GM19372 (cell line): ENCODE measurements at regions not wholly inside any gene's neighbourhood (a gene's known extent, or its start where the extent isn't known, plus 50 kb on each side); places are given as distances from the start of the nearest gene placed in this dataset.
"Not testable (repeated sequence)": the region's sequence is repeated elsewhere in the genome, so short reads cannot be mapped to it uniquely, and the experiment has no call there.

Source experiments
- ATAC-seq: cut with Tn5 transposase; IDR thresholded peaks from one replicate; pipeline ENCODE4 v1.9.1; 2021; ENCODE audit warnings: mild to moderate bottlenecking, low read depth, moderate library complexity; ENCODE audit not compliant: unreplicated experiment

DNA sequence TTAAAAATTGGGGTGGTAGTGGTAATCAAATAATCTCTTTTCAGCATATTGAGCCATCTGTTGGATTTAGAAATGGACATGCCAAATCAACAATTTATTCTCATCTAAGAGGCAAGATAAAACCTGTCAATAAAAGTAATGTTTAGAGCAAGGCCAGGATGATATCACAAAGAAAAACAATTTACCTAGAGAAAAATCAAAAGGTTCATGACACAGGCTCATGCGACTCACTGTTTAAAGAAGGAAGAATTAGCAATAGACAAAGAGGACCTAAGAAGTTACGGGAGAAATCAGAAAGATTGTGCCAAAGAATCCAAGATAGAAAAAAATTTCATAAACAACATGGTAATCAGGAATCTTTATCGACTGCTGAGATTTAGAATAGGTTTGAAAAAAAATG lies 868.5 kb upstream of the GBE1 start:
- no peak for ATAC-seq

DNA sequence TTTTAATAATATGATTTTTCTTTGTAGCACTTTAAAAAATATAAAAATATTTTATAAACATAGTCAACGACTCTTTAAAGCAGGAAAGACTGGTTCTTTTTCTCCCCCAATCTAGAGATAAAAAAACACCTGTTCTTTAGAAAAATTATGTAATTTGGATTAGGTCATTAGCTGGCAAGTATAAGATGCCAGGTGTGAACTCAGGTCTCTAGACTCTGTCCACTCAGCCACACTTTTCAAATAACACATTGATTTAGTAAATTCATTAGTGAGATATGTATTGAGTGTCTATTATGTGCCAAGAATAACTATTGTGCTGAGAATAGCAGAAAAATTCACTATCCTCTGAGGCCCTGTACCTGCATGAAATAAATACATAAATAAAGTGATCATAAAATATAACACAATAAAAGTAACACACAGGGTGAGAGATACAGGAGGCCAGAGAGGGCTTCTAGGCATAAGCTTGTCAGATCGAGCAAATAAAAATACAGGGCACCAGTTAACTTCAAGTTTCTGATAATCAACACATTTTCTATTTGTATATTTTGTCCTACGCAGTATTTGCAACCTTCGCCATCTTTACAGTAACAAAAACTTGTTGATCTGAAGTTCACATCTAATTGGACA lies 867.1 kb upstream of the GBE1 start:
- no peak for ATAC-seq

DNA sequence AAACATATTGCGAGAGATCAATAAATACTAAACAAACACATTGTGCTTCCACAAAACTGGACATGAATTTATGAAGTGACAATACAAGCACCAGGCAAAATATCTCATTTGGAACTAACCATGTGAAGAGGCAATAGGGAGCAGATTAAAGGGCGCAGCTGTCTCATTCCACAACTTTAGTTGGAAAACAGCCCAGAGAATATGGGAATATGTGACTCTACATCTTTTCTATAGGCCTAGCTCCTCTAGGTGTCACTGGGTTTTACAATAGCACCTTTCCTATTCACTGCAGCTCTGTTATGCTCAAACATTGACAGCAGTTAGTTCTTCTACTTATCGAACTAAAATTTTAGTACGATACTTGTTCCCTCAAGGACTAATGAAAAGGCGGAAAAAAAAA lies 866.3 kb upstream of the GBE1 start:
- no peak for ATAC-seq

DNA sequence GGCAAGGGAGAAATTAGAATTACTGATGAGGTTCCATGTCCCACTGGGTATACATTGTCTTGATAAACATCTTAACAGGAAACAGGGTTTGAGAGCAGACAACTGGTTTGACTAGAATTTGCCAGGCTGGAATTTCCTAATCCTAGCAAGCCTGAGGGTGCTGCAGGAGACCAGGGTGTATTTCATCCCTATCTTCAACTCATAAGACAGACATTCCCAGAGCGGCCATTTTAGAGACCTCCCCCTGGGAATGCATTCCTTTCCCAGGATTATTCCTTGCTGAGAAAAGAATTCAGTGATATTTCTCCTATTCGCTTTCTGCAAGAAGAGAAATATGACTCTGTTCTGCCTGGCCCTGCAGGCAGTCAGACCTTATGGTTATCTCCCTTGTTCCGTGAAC lies 859.3 kb upstream of the GBE1 start:
- not testable (repeated sequence) for ATAC-seq

DNA sequence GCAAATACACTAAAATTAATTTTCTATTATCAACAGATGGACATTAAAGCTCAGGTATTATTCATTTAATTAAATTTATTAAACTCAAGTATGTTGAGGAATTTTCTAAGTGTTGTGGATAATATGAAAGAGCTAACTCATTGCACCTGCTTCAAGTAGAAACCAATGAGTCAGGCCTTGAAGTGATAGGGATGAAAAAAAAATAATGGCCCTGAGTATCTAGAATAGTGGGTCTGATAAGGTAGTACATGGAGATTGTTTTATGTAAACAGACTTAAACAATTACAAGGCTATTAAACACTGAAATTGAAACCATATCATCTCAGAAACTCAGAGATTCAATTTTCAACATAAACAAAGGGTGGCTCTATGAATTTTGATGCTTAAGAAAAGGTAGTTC lies 857.1 kb upstream of the GBE1 start:
- ATAC-seq, result no peak

DNA sequence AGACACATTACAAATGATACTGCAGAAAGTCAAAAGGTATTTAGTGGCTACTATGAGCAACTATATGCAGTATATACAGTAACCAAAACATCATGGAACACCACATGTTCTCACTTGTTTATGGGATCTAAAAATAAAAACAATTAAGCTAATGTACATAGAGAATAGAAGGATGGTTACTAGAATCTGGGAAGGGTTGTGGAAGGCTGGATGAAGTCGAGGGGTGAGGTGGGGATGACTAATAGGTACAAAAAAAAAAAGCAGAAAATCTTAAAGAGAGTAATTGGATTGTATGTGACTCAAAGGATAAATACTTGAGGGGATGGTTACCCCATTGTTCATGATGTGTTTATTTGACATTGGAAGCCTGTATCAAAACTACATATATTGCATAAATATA lies 848.8 kb upstream of the GBE1 start:
- no peak for ATAC-seq

DNA sequence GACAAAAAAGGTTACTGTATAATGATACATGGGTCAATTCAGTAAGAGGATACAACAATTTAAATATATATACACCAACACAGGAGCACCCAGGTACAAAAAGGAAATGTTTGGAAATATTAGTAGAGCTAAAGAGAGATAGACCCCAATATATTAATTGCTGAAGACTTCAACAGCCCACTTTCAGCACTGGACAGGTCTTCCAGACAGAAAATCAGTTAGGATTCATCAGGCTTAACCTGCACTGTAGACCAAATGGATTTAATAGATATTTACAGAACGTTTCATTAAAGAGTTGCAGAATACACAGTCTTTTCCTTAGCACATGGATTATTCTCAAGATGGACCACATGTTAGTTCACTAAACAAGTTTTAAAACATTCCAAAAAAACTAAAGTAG lies 845.9 kb upstream of the GBE1 start:
- ATAC-seq, result no peak

DNA sequence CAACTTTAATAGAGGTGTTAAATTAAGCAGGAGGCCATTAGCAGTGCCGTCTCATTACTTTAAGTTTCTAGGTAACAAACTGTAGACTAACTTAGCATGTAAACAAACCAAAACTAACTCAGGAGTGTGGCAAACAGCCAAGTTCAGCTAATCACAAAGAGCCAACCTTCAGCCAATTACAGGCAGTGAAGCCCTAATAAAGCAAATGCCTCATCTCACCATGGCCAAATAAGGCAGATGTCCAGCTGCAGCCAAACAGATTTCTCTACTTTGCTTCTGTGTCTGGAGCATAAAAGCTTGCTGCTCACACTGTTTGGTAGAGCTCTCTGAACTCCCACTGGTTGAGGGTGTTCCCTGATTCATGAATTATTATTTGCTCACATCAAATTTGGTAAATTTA lies 835.4 kb upstream of the GBE1 start:
- no peak for ATAC-seq

DNA sequence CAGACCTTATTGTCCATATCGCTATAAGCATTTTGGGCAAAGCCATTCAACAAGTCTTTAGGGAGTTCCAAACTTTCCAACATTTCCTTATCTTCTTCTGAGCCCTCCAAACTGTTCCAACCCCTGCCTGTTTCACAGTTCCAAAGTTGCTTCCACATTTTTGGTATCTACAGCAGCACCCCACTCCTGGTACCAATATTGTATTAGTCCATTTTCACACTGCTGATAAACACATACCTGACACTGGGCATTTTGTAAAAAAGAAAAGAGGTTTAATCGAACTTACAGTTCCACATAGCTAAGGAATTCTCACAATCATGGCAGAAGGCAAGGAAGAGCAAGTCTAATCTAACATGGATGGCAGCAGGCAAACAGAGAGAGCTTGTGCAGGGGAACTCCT lies 834.1 kb upstream of the GBE1 start:
- ATAC-seq, result no peak

DNA sequence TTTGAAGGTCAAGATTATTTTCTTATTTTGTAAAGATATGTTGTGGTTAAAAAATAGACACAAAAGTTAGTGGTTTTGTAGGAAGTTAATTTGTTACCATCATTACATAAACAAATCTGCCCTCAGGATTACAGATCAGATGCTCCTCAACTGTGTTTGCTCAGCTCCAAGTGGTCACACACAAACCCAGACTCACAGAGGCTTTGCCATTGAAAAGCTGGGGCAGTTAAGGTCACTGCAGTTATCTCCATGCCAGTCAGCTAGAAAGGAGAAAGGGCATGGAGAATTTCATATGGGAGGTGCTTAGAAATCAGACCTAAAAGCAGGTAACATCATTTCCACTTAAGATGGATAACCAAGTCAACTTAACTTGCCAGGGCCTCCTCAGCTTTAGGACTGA lies 825.7 kb upstream of the GBE1 start:
- no peak for ATAC-seq

DNA sequence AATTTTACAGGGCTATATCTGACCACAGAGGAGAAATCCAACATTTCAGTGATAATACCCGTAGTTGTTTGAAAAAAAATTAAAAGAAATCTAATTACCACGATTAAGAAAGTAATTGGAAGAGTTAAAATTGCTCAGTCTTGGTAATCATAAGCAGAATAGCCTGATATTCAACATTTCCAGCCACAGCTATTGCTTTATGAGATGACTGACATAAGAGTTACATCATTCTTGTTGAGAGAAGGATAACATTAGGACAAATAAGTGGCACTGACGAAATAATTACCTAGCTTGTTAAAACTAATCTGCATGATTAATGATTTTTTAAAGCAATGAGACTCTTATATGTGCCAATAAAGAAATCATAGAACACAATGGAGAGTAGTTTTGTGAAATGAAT lies 825.0 kb upstream of the GBE1 start:
- ATAC-seq, result no peak

DNA sequence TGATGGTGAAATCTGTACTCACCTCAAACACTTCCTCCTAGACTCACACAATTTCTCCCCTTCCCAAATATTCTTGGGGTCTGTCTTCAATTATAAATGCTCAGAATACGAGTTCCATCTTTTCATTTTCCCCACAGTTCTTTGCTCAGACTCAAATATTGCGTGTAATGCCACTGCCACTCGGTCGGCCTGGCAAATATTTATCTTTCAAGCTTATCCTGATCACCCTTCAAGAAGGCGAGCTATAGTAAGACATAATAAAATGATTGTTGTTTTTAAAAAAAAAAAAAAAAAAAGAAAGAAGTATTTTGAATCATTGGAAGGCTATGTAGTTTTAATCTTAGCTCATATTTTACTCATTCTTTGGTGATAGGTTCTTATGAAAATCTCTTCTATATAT lies 824.6 kb upstream of the GBE1 start:
- not testable (repeated sequence) for ATAC-seq

DNA sequence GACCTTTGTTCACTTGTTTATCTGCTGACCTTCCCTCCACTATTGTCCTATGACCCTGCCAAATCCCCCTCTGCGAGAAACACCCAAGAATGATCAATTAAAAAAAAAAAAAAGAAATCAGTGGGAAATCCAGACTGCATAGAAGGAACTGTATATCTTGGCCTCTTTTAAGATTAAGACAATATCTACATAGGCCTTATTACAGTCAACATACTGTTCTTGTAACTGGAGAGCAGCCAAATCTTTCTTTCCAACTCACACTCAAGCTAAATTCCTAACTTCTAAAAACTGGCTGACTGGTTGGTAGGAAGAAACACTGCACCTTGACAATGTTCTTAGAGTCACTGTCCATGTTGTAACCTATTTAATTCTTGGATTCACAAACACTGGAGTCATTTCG lies 824.1 kb upstream of the GBE1 start:
- ATAC-seq, result not testable (repeated sequence)

DNA sequence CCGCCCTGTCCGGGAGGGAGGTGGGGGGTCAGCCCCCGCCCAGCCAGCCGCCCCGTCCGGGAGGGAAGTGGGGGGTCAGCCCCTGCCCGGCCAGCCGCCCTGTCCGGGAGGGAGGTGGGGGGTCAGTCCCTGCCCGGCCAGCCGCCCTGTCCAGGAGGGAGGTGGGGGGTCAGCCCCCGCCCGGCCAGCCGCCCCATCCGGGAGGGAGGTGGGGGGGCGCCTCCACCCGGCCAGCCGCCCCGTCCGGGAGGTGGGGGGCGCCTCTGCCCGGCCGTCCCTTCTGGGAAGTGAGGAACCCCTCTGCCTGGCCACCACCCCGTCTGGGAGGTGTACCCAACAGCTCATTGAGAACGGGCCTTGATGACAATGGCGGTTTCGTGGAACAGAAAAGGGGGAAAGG lies 823.4 kb upstream of the GBE1 start:
- ATAC-seq, result not testable (repeated sequence)

DNA sequence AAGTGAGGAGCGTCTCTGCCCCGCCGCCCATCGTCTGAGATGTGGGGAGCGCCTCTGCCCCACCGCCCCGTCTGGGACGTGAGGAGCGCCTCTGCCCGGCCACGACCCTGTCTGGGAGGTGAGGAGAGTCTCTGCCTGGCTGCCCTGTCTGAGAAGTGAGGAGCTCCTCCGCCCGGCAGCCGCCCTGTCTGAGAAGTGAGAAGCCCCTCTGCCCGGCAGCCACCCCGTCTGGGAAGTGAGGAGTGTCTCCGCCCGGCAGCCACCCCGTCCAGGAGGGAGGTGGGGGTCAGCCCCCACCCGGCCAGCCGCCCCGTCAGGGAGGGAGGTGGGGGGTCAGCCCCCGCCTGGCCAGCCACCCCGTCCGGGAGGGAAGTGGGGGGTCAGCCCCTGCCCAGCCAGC lies 823.0 kb upstream of the GBE1 start:
- ATAC-seq, result not testable (repeated sequence)

DNA sequence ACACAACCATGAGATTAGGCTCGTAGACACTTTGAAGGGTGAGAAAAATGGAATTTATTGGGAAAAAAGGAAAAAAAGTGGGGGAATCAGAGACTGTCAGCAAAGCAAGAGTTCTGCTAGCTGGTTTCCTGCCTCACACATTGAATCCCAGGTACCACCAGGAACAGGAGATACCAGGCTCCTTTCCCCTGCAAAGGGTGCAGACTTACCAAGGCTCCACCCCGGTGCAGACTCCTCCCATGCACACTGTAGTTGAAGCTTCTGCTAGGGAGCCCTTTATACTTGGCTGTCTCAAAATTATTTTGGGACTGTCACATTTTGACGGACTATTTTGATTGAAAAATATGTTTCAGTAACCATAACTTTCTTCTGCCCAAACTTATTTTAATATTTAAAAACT lies 819.9 kb upstream of the GBE1 start:
- ATAC-seq, result no peak

DNA sequence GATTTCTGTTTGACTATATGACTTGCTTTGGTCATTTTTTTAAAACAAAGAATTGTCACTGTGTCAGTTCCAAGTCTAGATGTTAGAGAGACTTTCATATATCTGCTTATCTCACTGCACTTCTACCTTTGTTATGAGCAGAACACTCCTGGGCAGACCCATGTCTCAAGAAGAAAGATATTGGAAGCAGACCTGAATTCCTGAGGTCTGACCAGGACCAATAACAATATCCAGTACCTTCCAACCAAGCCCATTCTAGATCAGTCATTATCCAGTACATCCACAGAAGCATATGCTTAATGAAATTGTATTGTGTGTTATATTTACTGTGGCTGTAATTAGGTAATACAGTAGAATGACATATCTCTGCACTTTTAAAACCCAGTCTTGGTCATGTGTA lies 811.3 kb upstream of the GBE1 start:
- no peak for ATAC-seq

DNA sequence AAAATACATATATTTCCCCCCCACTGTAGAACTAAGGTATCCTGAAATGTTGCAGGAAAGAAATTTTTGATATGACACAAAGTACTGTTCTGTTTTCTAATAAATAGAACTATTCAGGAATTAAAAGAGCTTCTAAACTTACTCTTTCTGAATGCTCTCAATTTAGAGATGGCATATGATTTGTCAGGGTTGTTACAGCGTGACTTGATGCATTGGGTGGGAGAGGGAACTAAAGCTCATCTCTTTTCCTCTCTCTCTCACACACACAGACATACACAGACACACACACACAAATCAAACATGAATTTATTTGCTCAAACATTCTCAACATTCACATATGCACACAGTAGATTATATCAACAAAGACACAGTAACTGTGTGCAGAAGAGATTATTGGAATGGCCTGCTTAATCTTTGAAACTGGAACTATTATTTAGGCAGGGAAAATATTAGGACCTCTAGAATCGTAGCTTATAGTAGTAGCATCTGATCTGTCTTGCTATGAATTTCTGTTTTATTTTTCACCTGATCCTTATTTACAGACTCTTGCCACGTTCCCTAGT lies 807.4 kb upstream of the GBE1 start:
- ATAC-seq, result no peak

DNA sequence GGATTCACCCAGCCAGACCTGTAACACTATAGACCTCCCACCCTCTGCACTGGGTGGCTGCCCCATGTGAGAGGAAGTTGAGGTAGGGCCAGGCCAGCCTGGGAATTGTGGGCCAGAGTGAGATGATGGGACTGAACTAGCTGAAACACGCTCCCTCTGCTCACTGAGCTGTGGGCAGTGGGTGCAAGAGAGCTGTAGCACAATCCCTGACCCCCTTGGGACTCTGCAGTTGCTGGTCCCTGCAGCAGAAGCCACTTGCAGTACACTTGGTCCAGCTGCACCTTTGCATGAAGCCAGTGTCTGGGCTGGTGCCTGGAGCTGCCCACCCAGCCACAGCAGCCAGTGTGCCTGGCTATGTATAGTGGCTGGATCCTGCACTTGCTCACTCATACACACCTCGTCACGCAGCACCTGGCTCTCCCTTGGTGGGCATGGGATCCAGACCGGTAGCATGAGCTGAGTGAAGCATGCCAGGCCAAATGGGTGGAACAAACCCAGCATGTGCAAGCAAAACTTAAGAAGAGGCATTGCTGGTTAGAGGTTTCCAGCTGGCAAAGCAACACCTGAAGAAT lies 805.7 kb upstream of the GBE1 start:
- ATAC-seq, result no peak

DNA sequence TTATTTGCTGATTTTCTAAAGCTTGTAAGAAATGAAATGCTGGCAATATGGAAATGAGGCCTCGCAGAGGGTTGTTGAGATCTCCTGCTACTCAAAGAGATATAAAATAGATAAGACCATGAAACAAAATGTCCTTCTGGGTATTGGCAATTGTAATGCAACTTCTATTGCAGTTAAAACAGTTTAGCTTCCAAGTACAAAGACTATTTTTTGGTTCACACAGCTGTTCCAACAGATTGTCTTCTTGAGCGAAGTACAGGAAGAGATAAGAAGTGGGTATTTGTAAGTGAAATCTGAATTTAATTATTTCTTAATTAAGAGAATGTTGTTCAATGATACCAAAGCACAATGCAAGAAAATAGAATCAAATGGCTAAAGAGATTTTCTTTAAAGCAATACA lies 801.5 kb upstream of the GBE1 start:
- no peak for ATAC-seq

DNA sequence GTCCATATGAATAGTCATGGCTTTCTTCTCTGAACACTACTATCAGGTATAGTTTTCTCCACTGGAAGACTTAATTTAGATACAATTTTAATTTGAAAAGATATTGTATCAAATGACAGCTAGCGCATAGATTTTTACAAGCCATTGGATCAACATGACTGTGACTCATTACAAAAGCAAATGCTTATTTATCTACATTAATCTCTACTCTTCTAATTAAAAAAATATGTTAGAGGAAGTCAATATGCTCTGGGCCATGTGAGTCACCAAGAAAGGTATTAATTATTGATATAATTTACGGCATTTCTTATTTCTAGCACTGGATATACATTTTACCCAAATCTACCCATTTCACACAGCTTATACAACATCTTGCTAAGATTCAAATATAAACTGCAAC lies 800.3 kb upstream of the GBE1 start:
- ATAC-seq, result no peak

DNA sequence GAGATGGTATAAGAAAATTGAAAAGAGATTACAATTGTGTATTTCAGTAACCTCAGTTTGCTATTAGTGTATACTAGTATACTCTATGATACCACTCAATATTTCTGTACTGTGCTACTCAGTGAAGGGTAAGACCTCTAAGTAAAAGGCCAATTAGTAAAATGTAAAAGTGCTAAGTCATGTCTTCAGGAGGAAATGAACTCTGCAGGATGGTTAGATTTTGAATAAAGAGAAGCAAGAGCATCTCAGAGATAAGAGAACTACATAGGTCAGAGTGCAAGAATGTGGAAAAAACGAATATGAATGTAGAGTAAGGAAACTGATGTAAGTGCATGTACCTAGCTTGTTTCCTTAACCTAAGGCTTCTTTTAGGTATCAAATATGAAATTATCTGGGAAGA lies 796.6 kb upstream of the GBE1 start:
- no peak for ATAC-seq

DNA sequence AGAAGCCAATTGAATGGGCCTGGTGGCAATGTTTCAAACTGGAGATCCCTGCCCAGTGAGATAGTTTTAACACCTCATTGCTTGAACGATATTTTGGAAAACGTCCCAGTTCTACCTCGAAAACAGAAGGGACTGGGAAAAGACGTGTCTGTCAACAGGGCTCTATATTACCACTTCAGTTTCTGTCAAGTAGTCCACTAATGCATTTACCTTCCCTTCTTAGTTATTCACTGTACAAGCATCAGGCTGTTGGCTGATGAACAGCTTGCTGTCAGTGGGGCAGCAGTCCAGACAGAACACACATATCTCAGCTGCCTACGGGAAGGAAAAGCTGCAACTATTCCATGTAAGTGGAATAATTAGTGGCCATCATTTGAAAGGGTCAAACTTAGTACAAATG lies 794.7 kb upstream of the GBE1 start:
- no peak for ATAC-seq
